NCI-H128 (cell line): ENCODE measurements at regions not wholly inside any gene's neighbourhood (a gene's known extent, or its start where the extent isn't known, plus 50 kb on each side); places are given as distances from the start of the nearest gene placed in this dataset.

Experiments used
- DNase-seq: peaks from one replicate; lab custom pipeline; 2025; ENCODE audit not compliant: unreplicated experiment; lab: John Stamatoyannopoulos, UW

DNA sequence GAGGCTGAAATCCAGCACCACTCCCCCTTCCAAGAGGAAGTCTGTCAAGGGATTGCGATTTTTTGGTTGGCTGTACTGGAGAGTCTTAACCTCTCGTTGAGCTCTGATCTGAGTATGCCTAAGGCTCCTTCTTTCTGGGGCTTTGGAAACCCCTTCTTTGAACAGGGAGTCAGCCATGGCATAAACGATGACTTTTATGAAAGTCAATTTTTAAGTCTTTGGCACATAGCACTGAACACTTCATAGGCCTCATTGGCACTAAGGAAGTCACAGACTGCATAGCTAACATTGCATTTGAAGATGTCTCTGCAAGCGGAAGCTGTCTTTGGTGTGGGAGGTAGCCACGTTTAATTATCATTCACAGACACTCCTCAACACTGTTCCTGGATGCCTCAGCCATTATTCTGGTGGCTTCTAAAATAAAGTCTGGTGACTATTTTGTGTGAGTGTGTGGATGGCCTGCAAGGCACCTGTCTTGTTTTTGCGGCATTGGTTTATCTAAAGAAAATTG, 148.2 kb upstream of the NCK2 start:
- no peak for DNase-seq

DNA sequence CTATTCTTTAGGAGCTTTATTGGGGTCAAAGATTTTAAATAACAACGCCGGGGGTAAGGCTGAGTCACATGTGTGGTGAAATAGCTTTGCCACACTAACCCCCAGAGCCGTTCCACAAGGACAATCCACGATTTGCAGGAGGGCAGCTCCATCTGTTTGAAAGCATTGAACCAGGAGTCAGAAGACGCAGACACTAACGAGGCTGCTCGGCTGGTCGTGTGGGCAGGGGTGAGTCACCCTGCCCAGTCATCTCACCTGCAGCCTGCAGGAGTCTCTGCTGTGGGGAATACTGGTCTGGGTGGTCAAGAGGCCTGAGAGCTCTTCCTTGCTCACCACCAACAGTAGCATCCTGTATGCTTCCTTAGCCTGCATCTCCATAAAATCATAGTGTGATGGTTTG, 149.2 kb upstream of the NCK2 start:
- no peak for DNase-seq

DNA sequence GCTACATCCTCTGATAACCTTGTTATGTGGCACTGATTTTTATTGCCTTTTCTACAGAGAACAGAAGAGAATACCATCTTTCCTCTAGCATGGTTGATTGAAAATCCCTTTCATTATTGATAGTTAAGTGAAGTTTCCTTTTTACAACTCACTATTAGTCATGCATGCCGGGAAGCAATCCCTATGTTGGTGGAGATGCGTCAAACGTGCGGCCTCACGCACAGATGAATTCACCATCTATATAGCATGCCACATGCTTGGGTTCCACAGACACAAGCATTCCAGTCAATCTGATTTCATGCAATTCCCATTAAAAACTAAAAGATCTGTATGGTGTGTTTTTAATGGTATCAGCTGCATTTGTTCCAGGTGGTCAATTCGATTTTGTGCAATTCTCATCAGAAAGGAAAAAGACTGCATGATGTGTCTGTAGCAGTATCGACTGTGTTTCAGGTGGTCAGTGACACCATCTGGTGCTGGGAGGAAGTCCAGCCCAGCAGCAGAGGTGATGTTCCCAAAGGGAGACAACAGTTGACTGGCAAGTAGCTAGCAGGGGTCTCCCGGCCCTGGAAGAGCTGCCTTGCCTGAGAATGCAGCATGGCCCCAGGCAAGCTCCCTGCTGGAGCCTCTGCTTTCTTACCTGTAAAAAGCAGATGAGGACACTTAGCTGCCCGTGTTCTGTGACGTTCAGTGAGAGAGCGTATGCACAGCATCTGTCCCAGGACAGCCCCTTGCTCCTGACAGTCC, 151.3 kb upstream of the NCK2 start:
- DNase-seq: no peak

DNA sequence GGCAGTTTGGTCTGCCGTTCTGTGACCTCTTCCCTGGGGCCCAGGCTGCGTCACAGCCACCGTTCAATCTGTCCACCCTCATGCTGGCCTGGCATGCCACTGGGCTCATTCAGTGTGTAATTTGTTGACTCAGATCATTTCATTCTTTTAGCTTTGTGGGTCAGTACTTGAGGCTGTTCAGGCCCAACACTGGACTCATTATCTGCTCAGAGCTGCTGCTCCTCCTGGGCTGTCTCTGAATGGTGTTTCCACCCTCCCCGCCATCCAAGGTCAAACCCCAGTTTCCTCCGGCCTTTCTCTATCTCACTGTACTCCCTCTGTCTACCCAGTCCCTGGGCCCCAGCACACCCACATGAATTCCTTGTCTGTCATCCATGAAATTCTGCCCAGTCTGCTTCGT, 152.4 kb upstream of the NCK2 start:
- no peak for DNase-seq

DNA sequence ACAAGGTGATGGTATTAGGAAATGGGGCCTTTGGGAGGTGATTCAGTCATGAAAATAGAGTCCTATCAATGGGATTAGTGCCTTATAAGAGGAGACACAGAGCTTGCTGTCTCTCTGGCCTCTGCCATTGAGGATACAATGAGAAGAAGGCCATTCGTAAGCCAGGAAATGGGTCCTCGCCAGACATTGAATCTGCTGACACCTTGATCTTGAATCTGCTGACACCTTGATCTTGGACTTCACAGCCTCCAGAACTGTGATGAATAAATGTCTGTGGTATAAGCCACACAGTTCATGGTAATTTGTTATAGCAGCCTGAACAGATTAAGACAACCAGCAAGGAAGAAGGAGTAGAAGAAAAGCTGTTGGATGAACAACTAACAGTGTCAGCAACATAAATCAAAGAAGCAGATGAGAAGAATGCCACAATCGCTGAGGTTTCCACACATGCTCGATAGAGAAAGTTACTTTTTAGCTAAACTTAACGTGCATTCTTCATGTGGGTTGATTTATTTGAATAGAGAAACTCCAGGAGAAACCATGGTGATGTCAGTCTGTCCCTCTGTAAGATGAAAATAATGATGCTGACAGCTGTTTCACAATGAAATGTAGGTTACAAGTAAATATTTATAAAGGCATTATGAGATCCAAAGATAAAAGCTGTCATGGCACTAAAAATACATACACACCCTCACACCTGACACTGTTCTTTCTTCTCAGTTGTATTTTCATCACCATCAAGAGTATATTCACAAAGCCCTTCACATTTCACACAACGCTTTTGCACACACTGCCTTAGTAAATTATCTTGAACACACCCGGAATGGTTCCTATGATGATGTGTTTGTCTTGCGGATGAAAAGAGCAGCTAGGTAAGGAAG, 153.7 kb upstream of the NCK2 start:
- DNase-seq: no peak

DNA sequence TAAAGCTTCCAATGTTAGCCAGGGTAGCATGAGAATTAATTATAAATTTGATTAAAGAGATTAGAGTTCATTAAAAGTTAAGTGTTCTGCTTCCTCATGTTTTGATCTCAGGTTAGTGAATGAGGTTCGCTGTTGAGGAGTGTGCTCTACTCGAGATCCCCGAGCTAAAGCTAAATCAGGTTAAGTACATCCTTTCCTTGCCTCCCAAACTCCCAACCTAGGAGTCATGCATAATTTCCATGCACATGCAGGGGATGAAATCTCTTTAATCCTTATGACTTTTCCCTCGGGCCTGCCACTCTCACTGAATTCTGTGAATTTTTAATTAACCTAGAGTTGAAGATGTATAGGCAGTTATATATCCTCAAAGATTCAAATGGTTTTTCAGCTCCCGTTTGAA, 156.1 kb upstream of the NCK2 start:
- no peak for DNase-seq

DNA sequence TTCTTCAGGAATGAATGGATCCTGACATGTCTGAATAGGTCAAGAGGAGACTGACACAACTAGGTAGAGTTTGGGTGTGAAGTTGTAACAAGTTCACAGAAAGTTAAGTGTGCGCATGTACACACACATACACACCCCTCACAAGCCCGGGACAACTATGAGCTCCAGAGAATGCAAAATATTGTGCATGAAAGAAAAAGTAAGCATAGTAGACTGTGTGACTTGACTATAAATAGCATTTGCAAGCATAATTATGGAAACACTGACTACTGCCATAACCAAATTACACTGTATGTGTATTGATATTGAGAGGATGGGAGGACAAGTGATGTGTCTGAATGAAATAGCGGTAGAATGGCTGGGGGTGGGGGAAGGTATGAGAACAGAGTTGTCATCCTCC, 157.1 kb upstream of the NCK2 start:
- no peak for DNase-seq

DNA sequence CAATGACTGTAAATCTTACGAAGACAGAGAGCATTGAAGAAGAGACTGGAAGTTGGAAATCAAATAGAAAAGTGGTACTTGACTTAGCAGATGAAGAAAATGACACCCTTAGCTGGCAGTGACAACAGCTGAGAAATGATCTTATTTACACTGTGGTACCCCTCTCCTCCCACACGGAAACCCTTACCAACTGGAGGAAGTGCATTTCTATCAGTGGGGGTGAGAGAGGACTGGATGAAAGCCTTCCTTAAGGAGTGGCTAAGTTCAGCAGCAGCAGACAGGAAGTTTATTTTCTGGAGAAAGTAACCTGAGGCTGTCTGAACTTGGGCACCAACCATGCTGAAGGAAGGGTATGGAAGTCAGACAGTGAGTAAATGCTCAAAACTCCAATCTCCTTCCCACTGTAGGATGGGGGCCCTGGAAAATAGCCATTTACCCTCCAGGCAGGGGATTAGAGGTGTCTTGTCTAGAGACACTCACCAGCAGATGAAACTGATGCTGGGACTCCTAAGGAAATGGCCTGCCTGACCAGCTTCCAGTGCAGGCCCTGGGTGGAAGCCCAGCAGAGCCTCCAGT, 160.2 kb upstream of the NCK2 start:
- DNase-seq: no peak

DNA sequence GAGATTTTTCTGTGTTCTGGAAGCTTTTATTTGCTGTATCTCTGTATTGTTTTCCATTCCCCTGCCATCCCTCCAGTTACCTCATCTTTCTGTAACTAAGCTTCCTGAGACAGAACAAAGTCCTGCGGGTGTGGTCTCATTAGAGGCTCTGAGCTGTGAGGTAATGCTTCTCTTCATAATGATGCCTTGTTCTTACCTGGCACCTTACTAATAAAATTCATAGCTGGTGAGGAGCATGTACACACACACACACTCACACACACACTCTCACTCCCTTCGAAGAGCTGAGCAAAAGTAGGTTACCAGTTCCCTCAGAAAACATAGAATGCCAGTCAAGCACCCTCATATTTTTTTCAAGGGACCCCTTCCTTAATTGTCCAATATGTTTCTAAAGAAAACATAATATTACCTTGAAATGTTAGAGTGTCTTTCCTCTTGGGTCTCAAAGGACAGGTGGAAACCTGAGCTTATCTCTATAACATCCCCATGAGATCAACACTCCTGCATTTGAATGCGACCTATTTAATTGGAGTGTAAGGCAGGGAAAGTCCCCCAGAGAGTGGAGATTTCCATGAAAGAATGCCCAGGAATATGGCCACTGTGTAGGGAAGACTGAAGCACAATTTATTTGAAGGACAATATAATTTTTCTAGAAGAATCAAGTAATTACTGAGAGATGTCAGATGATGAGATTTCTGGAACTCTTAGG, 161.6 kb upstream of the NCK2 start:
- no peak for DNase-seq

DNA sequence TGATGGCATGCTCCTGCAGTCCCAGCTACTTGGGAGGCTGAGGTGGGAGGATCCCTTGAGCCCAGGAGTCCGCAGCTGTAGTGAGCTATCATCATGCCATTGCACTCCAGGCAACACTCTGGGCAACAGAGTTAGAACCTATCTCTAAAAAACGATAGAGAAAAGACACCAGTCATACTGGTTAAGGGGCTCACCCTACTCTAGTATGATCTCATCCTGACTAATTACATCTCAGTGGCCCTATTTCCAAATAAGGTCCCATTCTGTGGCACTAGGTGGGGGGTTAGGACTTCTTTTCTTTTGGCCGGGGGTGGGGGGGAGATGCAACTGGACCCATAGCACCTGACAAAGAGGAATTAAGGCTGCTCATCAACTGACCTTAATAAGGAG, 163.2 kb upstream of the NCK2 start:
- DNase-seq: no peak

DNA sequence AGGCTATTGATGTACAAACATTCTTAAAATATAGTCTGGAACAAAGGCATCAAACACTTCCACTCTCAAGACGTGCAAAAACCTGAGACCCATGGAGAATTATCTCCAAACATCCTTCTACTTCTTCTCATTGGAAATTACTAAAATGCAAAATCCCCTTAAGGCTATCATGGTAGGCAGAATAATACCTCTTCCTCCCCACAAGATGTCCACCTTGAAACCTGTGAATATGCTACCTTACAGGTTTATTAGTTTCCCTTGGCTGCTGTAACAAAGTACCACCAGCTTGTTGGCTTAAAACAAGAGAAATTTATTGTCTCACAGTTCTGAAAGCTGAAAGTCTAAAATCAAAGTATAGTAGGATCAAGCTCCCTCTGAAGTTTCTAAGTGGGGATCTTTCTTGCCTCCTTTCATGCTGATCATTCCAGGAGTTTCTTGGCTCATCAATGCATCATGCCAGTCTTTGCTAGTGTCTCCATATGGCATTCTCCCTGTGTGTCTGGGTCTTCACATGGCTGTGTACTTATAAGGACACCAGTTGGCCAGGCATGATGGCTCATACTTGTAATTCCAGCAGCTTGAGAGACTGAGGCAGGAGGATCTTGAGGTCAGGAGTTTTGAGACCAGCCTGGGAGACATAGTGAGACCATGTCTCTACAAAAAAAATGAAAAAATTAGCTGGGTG, 163.7 kb upstream of the NCK2 start:
- no peak for DNase-seq

DNA sequence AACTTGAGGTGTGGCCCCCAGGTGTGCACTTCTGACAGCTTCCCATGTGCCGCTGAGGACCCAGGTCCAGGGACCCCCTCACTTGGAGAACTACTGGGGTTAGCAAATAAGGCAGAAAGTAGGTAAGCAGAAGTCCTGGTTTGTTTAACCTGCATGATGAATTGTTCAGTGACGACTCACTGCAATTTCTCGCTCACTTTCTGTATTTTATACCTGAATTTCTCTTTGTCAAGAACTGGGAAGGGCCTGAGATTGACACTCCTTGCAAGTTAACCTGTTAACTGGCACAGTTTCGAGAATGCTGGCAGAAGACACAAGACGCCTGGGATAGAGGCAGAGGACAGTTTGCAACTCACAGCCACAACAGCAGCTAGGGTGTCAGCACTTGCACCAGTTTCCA, 164.5 kb upstream of the NCK2 start:
- no peak for DNase-seq

DNA sequence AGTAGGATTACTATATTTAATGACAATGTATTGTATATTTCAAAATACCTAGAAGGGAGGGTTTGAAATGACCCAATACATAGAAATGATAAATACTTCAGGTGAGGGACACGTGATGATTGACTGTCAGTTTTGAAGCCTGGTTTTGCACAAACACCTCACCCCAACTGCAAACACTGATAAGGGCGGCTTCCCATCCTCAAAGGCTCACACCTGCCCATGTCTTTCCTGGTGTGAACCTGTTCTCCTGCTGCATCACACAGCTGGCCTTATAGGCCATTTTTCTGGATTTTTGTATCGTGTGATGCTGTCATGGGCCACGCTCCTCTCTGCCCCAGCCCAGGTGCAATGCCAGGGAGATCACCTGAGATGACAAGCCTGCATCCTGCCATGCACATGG, 166.5 kb upstream of the NCK2 start:
- DNase-seq: no peak

DNA sequence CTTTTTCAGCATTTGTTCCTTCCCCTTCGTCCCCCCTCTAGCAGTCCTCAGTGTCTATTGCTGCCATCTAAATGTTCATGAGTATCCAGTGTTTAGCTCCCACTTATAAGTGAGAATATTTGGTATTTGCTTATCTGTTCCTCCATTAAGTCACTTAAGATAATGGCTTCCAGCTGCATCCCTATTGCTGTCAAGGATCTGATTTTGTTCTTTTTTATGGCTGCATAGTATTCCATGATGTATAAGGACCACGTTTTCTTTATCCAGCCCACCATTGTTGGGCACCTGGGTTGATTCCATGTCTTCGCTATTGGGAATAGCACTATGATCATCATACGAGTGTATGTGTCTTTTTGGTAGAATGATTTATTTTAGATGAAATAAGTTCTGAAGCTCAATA, 166.9 kb upstream of the NCK2 start:
- DNase-seq: no peak

DNA sequence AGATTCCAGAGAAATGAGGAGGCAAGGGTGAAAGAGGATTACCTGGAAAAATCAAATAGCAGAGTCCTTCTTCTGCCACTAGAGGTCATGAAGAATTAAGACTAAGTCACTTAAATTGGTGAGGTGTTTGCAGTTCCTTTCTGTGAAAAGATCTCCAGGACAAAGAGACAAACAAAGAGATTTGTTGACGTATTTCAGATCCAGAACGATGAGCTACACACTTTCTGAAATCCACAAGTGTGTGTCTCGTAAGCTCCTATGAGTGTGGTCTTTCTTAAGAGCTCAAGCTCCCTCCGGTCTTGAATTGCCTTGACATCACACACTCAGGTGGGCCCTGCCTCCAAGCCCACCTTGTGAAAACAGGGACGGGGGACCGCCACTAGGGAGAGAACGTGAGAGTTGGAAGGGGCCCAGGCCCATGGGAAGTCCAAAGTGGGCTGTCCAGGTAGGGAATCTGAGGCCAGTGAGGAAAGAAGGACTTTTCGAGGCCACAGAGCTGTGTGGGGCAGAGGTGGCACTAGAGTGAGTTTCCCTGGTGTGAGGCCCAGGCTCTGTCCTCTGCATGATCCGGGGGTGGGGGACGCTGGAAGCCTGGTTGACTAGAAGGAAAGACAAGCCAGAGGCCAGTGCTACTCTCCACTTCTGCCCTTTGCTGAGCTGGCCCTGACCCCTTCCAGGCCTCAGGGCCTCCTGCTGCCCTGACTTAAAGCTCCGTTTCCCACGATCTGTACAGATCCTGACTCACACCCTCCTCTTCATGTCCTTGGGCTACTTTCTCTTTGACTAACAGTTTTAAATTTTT, 168.1 kb upstream of the NCK2 start:
- no peak for DNase-seq

DNA sequence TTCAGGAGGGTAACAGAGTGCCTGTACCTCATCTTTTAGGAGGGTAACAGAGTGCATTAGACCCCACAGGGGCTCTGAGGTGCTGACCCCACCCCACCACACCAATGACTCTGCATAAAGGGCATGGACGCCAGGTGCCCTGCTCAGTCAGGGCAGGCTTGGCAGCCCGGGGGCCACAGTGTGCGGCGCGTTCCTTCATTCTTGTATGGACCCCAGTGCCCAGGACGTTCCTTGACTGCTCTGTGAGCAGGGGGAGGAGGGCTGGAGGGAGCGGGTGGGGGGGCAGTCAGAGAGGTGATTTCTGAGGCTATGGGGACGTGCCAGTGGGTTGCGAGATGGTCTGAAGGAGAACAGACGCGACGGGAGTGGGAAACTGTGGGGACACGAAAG, 168.7 kb upstream of the NCK2 start:
- no peak for DNase-seq

DNA sequence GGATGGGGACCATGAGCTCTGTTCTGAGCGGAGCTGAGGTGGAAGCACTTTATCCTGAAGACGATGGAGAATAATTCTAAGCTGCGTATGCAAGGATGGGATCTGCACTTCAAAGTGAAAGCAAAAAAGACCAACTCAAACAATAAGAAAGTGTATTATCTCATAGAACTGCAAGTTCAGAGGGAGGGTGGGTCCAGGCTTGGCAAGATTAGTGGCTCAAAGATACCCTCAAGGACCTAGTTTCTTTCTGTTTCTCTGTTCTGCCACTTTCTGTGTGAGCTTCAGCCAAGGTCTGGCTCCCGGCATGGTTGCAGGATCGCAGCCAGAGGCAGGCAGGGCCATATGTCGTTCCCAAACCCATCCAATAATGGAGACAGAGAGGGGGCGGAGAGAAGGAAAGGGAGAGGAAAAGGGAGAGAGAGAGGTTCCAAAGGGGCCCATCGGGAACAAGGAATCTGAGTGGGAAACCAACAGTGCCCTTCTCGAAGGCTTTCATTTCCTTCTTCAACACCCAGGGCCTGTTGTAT, 169.2 kb upstream of the NCK2 start:
- DNase-seq: no peak

DNA sequence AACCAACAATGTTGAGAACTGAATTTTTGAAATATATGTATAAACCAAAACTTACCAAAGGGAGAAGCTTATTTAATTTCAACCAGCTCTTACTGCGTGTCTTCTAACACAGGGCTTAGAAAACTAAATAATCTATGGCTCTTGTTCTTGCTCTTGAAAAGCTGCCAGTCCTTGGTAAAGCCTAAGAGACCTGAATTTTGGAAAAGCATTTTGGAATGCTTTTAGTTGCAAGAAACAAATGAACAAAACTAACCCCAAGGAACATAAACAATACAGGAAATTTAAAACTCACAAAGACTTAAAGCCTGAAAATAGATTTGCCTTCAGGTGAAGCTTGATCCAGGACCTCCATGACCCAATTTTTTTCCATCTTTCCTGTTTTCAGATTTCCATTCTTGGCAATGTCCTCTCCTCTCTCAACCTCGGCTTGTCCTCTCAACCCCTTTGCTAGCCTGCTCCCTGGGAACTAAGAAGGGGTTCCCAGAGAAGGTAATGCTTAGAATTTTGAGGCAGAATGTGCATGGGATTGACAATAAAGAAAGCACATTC, 169.8 kb upstream of the NCK2 start:
- no peak for DNase-seq

DNA sequence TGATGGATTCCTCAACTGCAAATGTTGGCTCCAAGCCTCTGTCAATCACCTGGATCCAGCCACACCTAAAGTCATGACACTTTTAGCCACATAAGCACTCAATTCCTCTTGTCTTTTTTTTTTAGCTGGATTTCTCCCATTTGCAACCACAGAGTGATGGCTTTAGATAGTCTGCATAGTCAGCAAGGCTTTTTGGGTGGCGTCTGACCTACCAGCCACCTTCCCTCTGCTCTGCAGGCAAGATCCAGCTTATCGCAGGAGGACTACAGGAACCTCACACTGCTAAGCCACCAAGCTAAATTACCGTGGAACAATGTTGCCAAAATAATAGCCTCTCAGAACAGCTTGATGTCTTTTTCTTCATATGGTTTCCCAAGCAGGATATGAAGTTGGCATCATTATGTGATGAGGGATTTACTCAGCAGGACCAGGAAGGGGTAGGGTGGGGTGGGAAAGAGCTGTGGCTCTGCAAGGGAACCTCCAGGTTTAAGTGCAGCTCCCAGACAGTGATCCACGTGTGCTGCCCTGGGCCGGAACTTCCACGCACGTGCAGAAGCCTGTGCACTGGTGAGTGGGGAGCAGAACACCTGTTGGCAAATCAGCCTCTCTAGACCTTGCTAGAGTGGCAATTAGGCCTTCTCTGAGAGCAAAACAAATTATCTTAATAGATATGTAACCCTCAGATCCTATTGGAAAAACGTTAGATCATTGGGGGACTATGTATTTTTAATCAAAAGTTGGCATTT, 170.6 kb upstream of the NCK2 start:
- no peak for DNase-seq
